K562 (cell line): ENCODE measurements at regions not wholly inside any gene's neighbourhood (a gene's known extent, or its start where the extent isn't known, plus 50 kb on each side); places are given as distances from the start of the nearest gene placed in this dataset.

ENCODE experiments used
- ATAC-seq: fragments of 200-7000 bp; cut with Tn5 transposase; 3 replicates; pipeline ENCODE4 v1.9.1; 2020; ENCODE audit warnings: moderate library complexity
- BruUV-seq: library from RNA; stranded (reverse); fragments of 400-500 nt; replicated peaks from 2 replicates; lab custom pipeline; 2021; lab: Mats Ljungman, UMichigan
- CTCF ChIA-PET: fragments of 300-600 bp; formaldehyde crosslinking; extraction: SDS; loops from one replicate; lab custom pipeline; 2021; ENCODE audit warnings: low intra/inter-chr PET ratio; lab: Yijun Ruan, JAX
- POLR2A ChIA-PET: fragments of 300-600, 350-650 bp; sonication (Branson Sonifier 250); formaldehyde crosslinking; extraction: SDS; loops from one replicate; lab custom pipeline; 2021; ENCODE audit warnings: antibody characterized with exemption, inconsistent platforms; lab: Yijun Ruan, JAX
- DNase-seq, 4 experiments: peaks; one replicate each; pipeline versions ENCODE4 v3.0.0 to v3.0.0-alpha.2; 2011 to 2018; ENCODE audit warnings: low spot score in 3 of 4, mixed read lengths in 3 of 4; ENCODE audit errors: extremely low read depth in 1 of 4
- FAIRE-seq: peaks from 2 replicates; lab custom pipeline; 2011; peaks lifted over from hg19 to GRCh38; lab: Jason Lieb, UNC
- H2AFZ ChIP-seq: 2 replicates; pipeline ENCODE4 v1.6.0; 2011; ENCODE audit warnings: low read depth, low read length, control low read depth, inconsistent platforms
- H3K27ac ChIP-seq: fragments of 200-600 bp; 3 replicates; pipeline ENCODE4 v1.8.0; 2011; ENCODE audit warnings: low read depth, mild to moderate bottlenecking, control low read depth, inconsistent platforms, low read length, moderate library complexity, mixed read lengths; ENCODE audit errors: extremely low read depth
- H3K27me3 ChIP-seq, 2 experiments: fragments of 300-600 bp in 1 of 2; 2 replicates in 1 of 2; 3 replicates in 1 of 2; pipeline versions ENCODE4 v1.6.0 to v1.8.0; 2011; ENCODE audit warnings: inconsistent platforms in 2 of 2, low read length in 2 of 2, mild to moderate bottlenecking in 1 of 2, mixed read lengths in 1 of 2, moderate library complexity in 1 of 2; ENCODE audit not compliant: control insufficient read depth in 2 of 2, insufficient read depth in 2 of 2
- H3K36me3 ChIP-seq: fragments of 300-600 bp; 3 replicates; pipeline ENCODE4 v1.8.0; 2011; ENCODE audit warnings: mild to moderate bottlenecking, low read length, inconsistent platforms; ENCODE audit not compliant: control insufficient read depth, insufficient read depth
- H3K4me1 ChIP-seq, 2 experiments: fragments of 200-600 bp in 1 of 2; replicated peaks in 1 of 2; 2 replicates in 1 of 2; 3 replicates in 1 of 2; pipeline versions ENCODE4 v1.5.1 to v1.8.0; 2011; ENCODE audit warnings: inconsistent platforms in 2 of 2, low read length in 2 of 2, mild to moderate bottlenecking in 1 of 2, mixed read lengths in 1 of 2, moderate library complexity in 1 of 2; ENCODE audit not compliant: control insufficient read depth in 2 of 2, insufficient read depth in 2 of 2
- H3K4me2 ChIP-seq: 2 replicates; pipeline ENCODE4 v1.6.1; 2011; ENCODE audit warnings: low read length, control low read depth, inconsistent platforms, mixed read lengths; ENCODE audit not compliant: insufficient read depth
- H3K4me3 ChIP-seq: fragments of 200-600 bp; sonication (generic), shearing (Covaris generic); 2 replicates; pipeline ENCODE4 v1.5.1; 2016; ENCODE audit warnings: control low read depth, inconsistent platforms
- H3K79me2 ChIP-seq: fragments of 200-600 bp; 3 replicates; pipeline ENCODE4 v1.8.0; 2011; ENCODE audit warnings: low read length, inconsistent platforms; ENCODE audit not compliant: control insufficient read depth, insufficient read depth
- H3K9ac ChIP-seq, 2 experiments: 2 replicates each; pipeline versions ENCODE4 v1.6.0 to v1.6.1; 2011; ENCODE audit warnings: low read depth in 2 of 2, low read length in 2 of 2, control low read depth in 1 of 2, inconsistent platforms in 1 of 2, mild to moderate bottlenecking in 1 of 2, mixed read lengths in 1 of 2; ENCODE audit not compliant: insufficient read depth in 1 of 2
- H3K9me1 ChIP-seq: one replicate; pipeline ENCODE4 v1.6.0; 2011; ENCODE audit warnings: inconsistent platforms, mild to moderate bottlenecking, low read length, moderate library complexity; ENCODE audit not compliant: control insufficient read depth, insufficient read depth
- H3K9me3 ChIP-seq: replicated peaks from 2 replicates; pipeline ENCODE4 v1.5.1; 2011; ENCODE audit warnings: low read depth, low read length, inconsistent platforms; ENCODE audit not compliant: control insufficient read depth, insufficient read depth
- H4K20me1 ChIP-seq: replicated peaks from 2 replicates; pipeline ENCODE4 v1.6.1; 2011; ENCODE audit warnings: low read length, inconsistent platforms, mixed read lengths; ENCODE audit not compliant: control insufficient read depth, insufficient read depth
- ARID3B ChIP-seq: fragments of 250-450 bp; sonication (Bioruptor Pico); IDR thresholded peaks from 2 replicates; pipeline ENCODE4 v1.4.0; 2020; ENCODE audit warnings: borderline replicate concordance
- CBX1 ChIP-seq: sonication (generic); IDR thresholded peaks from 2 replicates; pipeline ENCODE4 v1.6.1; 2016; ENCODE audit warnings: antibody characterized with exemption, low read depth, mild to moderate bottlenecking
- CBX2 ChIP-seq: fragments of 200-600 bp; sonication (generic); IDR thresholded peaks from one replicate; pipeline ENCODE4 v1.6.1; 2012; ENCODE audit warnings: mild to moderate bottlenecking, low read length, inconsistent platforms; ENCODE audit not compliant: insufficient read depth, poor library complexity, severe bottlenecking
- DNMT1 ChIP-seq: fragments of 450-650 bp; IDR thresholded peaks from 2 replicates; pipeline ENCODE4 v1.6.1; 2016; ENCODE audit warnings: antibody characterized with exemption, mild to moderate bottlenecking
- HMG20A ChIP-seq: fragments of 450-650 bp; formaldehyde crosslinking; conservative IDR thresholded peaks from 2 replicates; pipeline ENCODE4 v1.4.0; 2020; ENCODE audit warnings: mild to moderate bottlenecking, mixed read lengths
- JUNB ChIP-seq: fragments of 450-650 bp; formaldehyde crosslinking; conservative IDR thresholded peaks from 2 replicates; pipeline ENCODE4 v1.4.0; 2020; ENCODE audit warnings: mild to moderate bottlenecking
- RHOXF2B ChIP-seq: fragments of 250-450 bp; sonication (Bioruptor Pico); conservative IDR thresholded peaks from 2 replicates; pipeline ENCODE4 v1.5.1; 2021
- TEAD1 ChIP-seq, 2 experiments: fragments of 450-650 bp in 1 of 2; sonication (generic) in 1 of 2; formaldehyde crosslinking; IDR thresholded peaks; 2 replicates each; pipeline versions ENCODE4 v1.4.0 to v1.8.0; 2020 to 2022; ENCODE audit warnings: mild to moderate bottlenecking in 2 of 2, missing genetic modification reagents in 1 of 2
- ZBTB17 ChIP-seq: fragments of 450-650 bp; formaldehyde crosslinking; IDR thresholded peaks from 2 replicates; pipeline ENCODE4 v1.4.0; 2020; ENCODE audit warnings: mild to moderate bottlenecking
- ZNF444 ChIP-seq: fragments of 250-450 bp; sonication (Bioruptor Pico); IDR thresholded peaks from 2 replicates; pipeline ENCODE4 v1.4.0; 2020; ENCODE audit warnings: mild to moderate bottlenecking, moderate library complexity
- WGBS: fragments of 100-300 bp; shearing (Covaris generic); methylation state at CpG from one replicate; pipeline ENCODE4 v1.1.6; 2016; ENCODE audit warnings: low coverage, mixed read lengths; ENCODE audit not compliant: insufficient coverage; ENCODE audit errors: missing lambda C conversion rate; 5-methylcytosine and 5-hydroxymethylcytosine counted together
- in situ Hi-C: fragments of 300-500 bp; cut with MboI; formaldehyde crosslinking; loops from 4 replicates; pipeline ENCODE4 v1.15.0; 2018; ENCODE audit warnings: inconsistent platforms, mixed read lengths
- intact Hi-C: fragments of 100-400 bp; cut with micrococcal nuclease; formaldehyde crosslinking; loops from 2 replicates; pipeline ENCODE4 v1.14.2; 2022
- TF ChIP-seq, protein P1 (sequence below): fragments of 250-450 bp; sonication (Bioruptor Pico); IDR thresholded peaks from 2 replicates; pipeline ENCODE4 v1.4.0; 2020; ENCODE audit warnings: mild to moderate bottlenecking, moderate library complexity, borderline replicate concordance
- TF ChIP-seq, protein P2 (sequence below): sonication (generic); formaldehyde crosslinking; IDR thresholded peaks from 2 replicates; pipeline ENCODE4 v1.8.0; 2022; ENCODE audit warnings: missing genetic modification reagents, mild to moderate bottlenecking, moderate library complexity, borderline replicate concordance
- TF ChIP-seq, protein P3 (sequence below): fragments of 200-800 bp; sonication (Bioruptor generic); IDR thresholded peaks from 2 replicates; pipeline ENCODE4 v1.6.1; 2016; ENCODE audit warnings: missing genetic modification characterization, missing compliant biosample characterization

- ATAC-seq (no peak), FAIRE-seq (no peak), DNase-seq (no peak)
- 0% methylated on average over 4 of the region's 4 CpGs for WGBS
- POLR2A ChIA-PET = no interaction called here
- Histone ChIP-seq H3K27me3 (peaks cover 30 to 52% of the 10 kb centered on the region in 2 experiments), H3K4me2 (no peak overlapping the region), H3K27ac (no peak overlapping the region), H3K9me1 (no peaks in the 10 kb centered on the region), H3K9ac (no peak overlapping the region), H3K79me2 (no peaks in the 10 kb centered on the region), H2AFZ (no peak overlapping the region), H3K4me1 (no peaks in the 10 kb centered on the region), H3K36me3 (no peaks in the 10 kb centered on the region), H3K9me3 (no peaks in the 10 kb centered on the region), H3K4me3 (no peak overlapping the region), H4K20me1 (no peaks in the 10 kb centered on the region)
- in situ Hi-C loops (no loop called here), intact Hi-C loops (no loop called here)
- CTCF ChIA-PET = no interaction called here
- no TSS peak for BruUV-seq
- TF ChIP-seq HMG20A = no peak
- TF ChIP-seq, protein P1, sequence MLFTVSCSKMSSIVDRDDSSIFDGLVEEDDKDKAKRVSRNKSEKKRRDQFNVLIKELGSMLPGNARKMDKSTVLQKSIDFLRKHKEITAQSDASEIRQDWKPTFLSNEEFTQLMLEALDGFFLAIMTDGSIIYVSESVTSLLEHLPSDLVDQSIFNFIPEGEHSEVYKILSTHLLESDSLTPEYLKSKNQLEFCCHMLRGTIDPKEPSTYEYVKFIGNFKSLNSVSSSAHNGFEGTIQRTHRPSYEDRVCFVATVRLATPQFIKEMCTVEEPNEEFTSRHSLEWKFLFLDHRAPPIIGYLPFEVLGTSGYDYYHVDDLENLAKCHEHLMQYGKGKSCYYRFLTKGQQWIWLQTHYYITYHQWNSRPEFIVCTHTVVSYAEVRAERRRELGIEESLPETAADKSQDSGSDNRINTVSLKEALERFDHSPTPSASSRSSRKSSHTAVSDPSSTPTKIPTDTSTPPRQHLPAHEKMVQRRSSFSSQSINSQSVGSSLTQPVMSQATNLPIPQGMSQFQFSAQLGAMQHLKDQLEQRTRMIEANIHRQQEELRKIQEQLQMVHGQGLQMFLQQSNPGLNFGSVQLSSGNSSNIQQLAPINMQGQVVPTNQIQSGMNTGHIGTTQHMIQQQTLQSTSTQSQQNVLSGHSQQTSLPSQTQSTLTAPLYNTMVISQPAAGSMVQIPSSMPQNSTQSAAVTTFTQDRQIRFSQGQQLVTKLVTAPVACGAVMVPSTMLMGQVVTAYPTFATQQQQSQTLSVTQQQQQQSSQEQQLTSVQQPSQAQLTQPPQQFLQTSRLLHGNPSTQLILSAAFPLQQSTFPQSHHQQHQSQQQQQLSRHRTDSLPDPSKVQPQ = no peak
- no peak for TF ChIP-seq RHOXF2B (CRISPR knock-in tag)
- no peak for TF ChIP-seq CBX1
- TF ChIP-seq, protein P2, sequence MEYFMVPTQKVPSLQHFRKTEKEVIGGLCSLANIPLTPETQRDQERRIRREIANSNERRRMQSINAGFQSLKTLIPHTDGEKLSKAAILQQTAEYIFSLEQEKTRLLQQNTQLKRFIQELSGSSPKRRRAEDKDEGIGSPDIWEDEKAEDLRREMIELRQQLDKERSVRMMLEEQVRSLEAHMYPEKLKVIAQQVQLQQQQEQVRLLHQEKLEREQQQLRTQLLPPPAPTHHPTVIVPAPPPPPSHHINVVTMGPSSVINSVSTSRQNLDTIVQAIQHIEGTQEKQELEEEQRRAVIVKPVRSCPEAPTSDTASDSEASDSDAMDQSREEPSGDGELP (CRISPR knock-in tag) = no peak
- TF ChIP-seq DNMT1 = no peak
- no peak for TF ChIP-seq CBX2
- TF ChIP-seq TEAD1 (CRISPR knock-in tag; IDR thresholded peaks at IDR 0.05) = no peak
- no peak for TF ChIP-seq ZNF444 (CRISPR knock-in tag)
- TF ChIP-seq ZBTB17 (CRISPR knock-in tag) = no peak
- no peak for TF ChIP-seq JUNB (CRISPR knock-in tag)
- no peak for TF ChIP-seq ARID3B (CRISPR knock-in tag)
- TF ChIP-seq, protein P3, sequence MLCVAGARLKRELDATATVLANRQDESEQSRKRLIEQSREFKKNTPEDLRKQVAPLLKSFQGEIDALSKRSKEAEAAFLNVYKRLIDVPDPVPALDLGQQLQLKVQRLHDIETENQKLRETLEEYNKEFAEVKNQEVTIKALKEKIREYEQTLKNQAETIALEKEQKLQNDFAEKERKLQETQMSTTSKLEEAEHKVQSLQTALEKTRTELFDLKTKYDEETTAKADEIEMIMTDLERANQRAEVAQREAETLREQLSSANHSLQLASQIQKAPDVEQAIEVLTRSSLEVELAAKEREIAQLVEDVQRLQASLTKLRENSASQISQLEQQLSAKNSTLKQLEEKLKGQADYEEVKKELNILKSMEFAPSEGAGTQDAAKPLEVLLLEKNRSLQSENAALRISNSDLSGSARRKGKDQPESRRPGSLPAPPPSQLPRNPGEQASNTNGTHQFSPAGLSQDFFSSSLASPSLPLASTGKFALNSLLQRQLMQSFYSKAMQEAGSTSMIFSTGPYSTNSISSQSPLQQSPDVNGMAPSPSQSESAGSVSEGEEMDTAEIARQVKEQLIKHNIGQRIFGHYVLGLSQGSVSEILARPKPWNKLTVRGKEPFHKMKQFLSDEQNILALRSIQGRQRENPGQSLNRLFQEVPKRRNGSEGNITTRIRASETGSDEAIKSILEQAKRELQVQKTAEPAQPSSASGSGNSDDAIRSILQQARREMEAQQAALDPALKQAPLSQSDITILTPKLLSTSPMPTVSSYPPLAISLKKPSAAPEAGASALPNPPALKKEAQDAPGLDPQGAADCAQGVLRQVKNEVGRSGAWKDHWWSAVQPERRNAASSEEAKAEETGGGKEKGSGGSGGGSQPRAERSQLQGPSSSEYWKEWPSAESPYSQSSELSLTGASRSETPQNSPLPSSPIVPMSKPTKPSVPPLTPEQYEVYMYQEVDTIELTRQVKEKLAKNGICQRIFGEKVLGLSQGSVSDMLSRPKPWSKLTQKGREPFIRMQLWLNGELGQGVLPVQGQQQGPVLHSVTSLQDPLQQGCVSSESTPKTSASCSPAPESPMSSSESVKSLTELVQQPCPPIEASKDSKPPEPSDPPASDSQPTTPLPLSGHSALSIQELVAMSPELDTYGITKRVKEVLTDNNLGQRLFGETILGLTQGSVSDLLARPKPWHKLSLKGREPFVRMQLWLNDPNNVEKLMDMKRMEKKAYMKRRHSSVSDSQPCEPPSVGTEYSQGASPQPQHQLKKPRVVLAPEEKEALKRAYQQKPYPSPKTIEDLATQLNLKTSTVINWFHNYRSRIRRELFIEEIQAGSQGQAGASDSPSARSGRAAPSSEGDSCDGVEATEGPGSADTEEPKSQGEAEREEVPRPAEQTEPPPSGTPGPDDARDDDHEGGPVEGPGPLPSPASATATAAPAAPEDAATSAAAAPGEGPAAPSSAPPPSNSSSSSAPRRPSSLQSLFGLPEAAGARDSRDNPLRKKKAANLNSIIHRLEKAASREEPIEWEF (CRISPR knock-in tag) = no peak
These were observed 56.2 kb upstream of the ENAH start for GRCh38 chr1:225709101-225709500.
